ENCODE measurements at regions not wholly inside any gene's neighbourhood (a gene's known extent, or its start where the extent isn't known, plus 50 kb on each side); places are given as distances from the start of the nearest gene placed in this dataset.

DNA sequence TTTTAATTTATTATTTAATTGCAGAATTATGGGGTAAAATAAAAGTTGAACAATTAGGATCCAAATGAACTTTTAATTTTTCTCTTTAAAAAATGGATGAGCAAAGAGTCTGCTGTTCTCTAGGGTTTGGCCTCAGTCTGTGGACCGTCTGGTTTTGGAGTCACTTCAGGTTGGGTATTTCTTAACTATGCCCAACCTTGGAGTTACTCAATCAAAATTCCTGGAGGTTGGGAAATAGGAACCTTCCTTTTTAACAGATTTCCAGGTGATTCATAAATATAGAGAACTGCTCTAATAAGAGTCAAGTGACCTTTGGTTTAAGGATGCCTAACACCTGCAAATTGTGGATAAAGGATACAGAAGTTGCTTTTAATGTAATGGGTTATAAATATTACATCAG lies 241.5 kb upstream of the GCFC2 start:
- H3K4me3 ChIP-seq (replicated peaks in 1 of 3; ENCODE audit: insufficient read depth in 1 of 3, low read depth in 2 of 3, low read length in 3 of 3): no peak overlapping the region
- no peak for FAIRE-seq
- no peak for ATAC-seq
- H3K27me3 ChIP-seq (ENCODE audit: control insufficient read depth in 1 of 2, insufficient read depth in 2 of 2, low read length in 2 of 2): no peaks in the 10 kb centered on the region
- DNase-seq (ENCODE audit: low spot score): no peak
- no peaks in the 10 kb centered on the region for H3K79me2 ChIP-seq (ENCODE audit: insufficient read depth, low read length)
- 2% methylated on average over 1 of the region's 1 CpG for WGBS (ENCODE audit: low lambda C conversion rate)
- no peaks in the 10 kb centered on the region for H3K4me1 ChIP-seq (ENCODE audit: insufficient read depth, low read length)
- no peak overlapping the region for H3K27ac ChIP-seq (ENCODE audit: extremely low read length, insufficient read depth, low read length)
- no peak overlapping the region for H2AFZ ChIP-seq (ENCODE audit: low read length)
- intact Hi-C loops (cut with micrococcal nuclease; ENCODE audit: unreplicated experiment) (no loop called here), in situ Hi-C loops (cut with HindIII; ENCODE audit: extremely low pct_ligation_motif_present, low pct_unique_long_range_greater_than_20kb) (no loop called here)
- no peak overlapping the region for H3K4me2 ChIP-seq (ENCODE audit: low read depth, low read length)
- ChIA-PET POLR2A (no interaction called here), CTCF (ENCODE audit: low intra/inter-chr PET ratio, low total read pairs) (no interaction called here)
- H3K36me3 ChIP-seq (replicated peaks in 1 of 2; ENCODE audit: control insufficient read depth in 1 of 2, insufficient read depth in 2 of 2, low read length in 2 of 2): no peaks in the 10 kb centered on the region; a peak in 1 of 5 replicates
- no peaks in the 10 kb centered on the region for H3K9me3 ChIP-seq (ENCODE audit: low read length)
- H4K20me1 ChIP-seq (ENCODE audit: insufficient read depth, low read length): no peaks in the 10 kb centered on the region
- no peak overlapping the region for H3K9ac ChIP-seq (ENCODE audit: insufficient read depth, low read depth, low read length)
- no TSS peak for BruUV-seq (replicated peaks)
- TF ChIP-seq, protein P1, sequence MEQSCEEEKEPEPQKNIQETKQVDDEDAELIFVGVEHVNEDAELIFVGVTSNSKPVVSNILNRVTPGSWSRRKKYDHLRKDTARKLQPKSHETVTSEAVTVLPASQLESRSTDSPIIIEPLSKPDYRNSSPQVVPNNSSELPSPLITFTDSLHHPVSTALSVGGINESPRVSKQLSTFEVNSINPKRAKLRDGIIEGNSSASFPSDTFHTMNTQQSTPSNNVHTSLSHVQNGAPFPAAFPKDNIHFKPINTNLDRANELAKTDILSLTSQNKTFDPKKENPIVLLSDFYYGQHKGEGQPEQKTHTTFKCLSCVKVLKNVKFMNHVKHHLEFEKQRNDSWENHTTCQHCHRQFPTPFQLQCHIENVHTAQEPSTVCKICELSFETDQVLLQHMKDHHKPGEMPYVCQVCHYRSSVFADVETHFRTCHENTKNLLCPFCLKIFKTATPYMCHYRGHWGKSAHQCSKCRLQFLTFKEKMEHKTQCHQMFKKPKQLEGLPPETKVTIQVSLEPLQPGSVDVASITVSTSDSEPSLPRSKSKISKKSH (CRISPR knock-in tag; IDR thresholded peaks at IDR 0.05; ENCODE audit: borderline replicate concordance): no peak
- TF ChIP-seq, protein P2, sequence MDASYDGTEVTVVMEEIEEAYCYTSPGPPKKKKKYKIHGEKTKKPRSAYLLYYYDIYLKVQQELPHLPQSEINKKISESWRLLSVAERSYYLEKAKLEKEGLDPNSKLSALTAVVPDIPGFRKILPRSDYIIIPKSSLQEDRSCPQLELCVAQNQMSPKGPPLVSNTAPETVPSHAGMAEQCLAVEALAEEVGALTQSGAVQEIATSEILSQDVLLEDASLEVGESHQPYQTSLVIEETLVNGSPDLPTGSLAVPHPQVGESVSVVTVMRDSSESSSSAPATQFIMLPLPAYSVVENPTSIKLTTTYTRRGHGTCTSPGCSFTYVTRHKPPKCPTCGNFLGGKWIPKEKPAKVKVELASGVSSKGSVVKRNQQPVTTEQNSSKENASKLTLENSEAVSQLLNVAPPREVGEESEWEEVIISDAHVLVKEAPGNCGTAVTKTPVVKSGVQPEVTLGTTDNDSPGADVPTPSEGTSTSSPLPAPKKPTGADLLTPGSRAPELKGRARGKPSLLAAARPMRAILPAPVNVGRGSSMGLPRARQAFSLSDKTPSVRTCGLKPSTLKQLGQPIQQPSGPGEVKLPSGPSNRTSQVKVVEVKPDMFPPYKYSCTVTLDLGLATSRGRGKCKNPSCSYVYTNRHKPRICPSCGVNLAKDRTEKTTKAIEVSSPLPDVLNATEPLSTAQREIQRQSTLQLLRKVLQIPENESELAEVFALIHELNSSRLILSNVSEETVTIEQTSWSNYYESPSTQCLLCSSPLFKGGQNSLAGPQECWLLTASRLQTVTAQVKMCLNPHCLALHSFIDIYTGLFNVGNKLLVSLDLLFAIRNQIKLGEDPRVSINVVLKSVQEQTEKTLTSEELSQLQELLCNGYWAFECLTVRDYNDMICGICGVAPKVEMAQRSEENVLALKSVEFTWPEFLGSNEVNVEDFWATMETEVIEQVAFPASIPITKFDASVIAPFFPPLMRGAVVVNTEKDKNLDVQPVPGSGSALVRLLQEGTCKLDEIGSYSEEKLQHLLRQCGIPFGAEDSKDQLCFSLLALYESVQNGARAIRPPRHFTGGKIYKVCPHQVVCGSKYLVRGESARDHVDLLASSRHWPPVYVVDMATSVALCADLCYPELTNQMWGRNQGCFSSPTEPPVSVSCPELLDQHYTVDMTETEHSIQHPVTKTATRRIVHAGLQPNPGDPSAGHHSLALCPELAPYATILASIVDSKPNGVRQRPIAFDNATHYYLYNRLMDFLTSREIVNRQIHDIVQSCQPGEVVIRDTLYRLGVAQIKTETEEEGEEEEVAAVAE (CRISPR knock-in tag; IDR thresholded peaks at IDR 0.05; ENCODE audit: borderline replicate concordance): no peak
- TF ChIP-seq, protein P3, sequence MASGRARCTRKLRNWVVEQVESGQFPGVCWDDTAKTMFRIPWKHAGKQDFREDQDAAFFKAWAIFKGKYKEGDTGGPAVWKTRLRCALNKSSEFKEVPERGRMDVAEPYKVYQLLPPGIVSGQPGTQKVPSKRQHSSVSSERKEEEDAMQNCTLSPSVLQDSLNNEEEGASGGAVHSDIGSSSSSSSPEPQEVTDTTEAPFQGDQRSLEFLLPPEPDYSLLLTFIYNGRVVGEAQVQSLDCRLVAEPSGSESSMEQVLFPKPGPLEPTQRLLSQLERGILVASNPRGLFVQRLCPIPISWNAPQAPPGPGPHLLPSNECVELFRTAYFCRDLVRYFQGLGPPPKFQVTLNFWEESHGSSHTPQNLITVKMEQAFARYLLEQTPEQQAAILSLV (CRISPR knock-in tag; IDR thresholded peaks at IDR 0.05; ENCODE audit: borderline replicate concordance): no peak
- no peak for TF ChIP-seq ZNF432 (CRISPR knock-in tag; IDR thresholded peaks at IDR 0.05; ENCODE audit: borderline replicate concordance)
- TF ChIP-seq, protein P4, sequence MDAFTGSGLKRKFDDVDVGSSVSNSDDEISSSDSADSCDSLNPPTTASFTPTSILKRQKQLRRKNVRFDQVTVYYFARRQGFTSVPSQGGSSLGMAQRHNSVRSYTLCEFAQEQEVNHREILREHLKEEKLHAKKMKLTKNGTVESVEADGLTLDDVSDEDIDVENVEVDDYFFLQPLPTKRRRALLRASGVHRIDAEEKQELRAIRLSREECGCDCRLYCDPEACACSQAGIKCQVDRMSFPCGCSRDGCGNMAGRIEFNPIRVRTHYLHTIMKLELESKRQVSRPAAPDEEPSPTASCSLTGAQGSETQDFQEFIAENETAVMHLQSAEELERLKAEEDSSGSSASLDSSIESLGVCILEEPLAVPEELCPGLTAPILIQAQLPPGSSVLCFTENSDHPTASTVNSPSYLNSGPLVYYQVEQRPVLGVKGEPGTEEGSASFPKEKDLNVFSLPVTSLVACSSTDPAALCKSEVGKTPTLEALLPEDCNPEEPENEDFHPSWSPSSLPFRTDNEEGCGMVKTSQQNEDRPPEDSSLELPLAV (CRISPR knock-in tag; conservative IDR thresholded peaks at IDR 0.05; ENCODE audit: low read depth): no peak
- TF ChIP-seq ZNF615 (CRISPR knock-in tag; IDR thresholded peaks at IDR 0.05; ENCODE audit: borderline replicate concordance): no peak
- no peak for TF ChIP-seq DNMT1 (CRISPR knock-in tag; IDR thresholded peaks at IDR 0.05)
- TF ChIP-seq ZSCAN20 (CRISPR knock-in tag; IDR thresholded peaks at IDR 0.05; ENCODE audit: borderline replicate concordance): no peak
- TF ChIP-seq TGIF2 (CRISPR knock-in tag; IDR thresholded peaks at IDR 0.05): no peak
- no peak for TF ChIP-seq ZNF251 (CRISPR knock-in tag; IDR thresholded peaks at IDR 0.05)
- TF ChIP-seq KDM6A (CRISPR knock-in tag; IDR thresholded peaks at IDR 0.05; ENCODE audit: low read depth): no peak
- no peak for TF ChIP-seq PCBP2 (optimal IDR thresholded peaks at IDR 0.05; ENCODE audit: low read depth, low read length, poor library complexity, severe bottlenecking)
- TF ChIP-seq KDM3A (CRISPR knock-in tag; IDR thresholded peaks at IDR 0.05; ENCODE audit: low read depth): no peak
- TF ChIP-seq KLF6 (CRISPR knock-in tag; IDR thresholded peaks at IDR 0.05): no peak
- TF ChIP-seq STAT5B (CRISPR knock-in tag; IDR thresholded peaks at IDR 0.05): no peak
- TF ChIP-seq, protein P5, sequence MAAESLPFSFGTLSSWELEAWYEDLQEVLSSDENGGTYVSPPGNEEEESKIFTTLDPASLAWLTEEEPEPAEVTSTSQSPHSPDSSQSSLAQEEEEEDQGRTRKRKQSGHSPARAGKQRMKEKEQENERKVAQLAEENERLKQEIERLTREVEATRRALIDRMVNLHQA (CRISPR knock-in tag; IDR thresholded peaks at IDR 0.05): no peak
